HG03442 (cell line): ENCODE measurements at regions not wholly inside any gene's neighbourhood (a gene's known extent, or its start where the extent isn't known, plus 50 kb on each side); places are given as distances from the start of the nearest gene placed in this dataset.

ENCODE experiments used
- ATAC-seq: cut with Tn5 transposase; IDR thresholded peaks from one replicate; pipeline ENCODE4 v1.9.1; 2021; ENCODE audit warnings: mild to moderate bottlenecking, moderate library complexity; ENCODE audit not compliant: unreplicated experiment

DNA sequence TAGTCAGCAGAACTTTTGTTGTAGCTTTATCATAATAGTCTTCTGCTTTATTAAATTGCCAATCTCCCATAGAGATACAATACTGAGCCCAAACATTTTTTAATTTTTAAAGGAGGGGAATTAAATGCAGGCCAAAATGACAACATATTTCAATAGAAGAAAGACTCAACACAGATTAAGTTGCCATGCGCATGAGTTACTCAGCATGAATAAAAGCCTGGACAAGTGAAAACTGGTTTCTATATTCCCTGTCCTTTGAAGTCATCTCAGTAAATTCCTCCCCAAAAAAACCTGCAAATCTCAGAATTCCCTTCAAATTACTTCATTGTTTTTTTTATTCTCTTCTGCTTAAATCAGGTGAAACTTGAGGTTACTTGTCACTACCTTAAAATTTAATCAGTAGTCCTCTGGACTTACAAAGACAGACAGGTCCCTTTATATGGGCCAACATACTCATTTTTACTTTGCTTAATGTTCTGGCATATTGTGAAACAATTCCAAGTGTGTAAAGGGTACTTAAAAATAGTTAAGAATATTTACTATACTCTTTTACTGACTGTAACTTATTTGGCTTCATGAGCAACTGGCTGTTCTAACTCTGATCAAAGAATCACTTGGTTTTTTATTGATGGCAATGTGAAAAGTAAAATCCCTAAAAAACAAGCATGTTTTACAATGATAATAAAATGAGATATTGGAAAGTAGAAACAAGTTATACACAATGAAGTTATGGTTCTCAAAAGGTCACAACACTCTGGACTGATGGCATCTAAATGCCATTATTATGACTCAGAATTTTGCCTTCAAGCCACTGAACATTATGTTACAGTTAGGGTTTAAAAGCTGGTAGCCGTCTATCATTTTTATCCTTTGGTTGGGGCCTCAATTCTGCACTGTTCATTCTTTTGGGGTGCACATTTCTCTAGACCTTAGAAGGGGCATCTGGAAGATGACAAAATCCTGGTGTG lies 49.9 kb upstream of the COL21A1 start:
- no peak for ATAC-seq
